Posterior cingulate gyrus (tissue), 11 donors: ENCODE measurements at regions not wholly inside any gene's neighbourhood (a gene's known extent, or its start where the extent isn't known, plus 50 kb on each side); places are given as distances from the start of the nearest gene placed in this dataset.

ENCODE experiments used
- DNase-seq, 10 donors: peaks; one replicate each; pipeline versions ENCODE4 v3.0.0 to v3.0.0-alpha.2; 2020 to 2021; ENCODE audit warnings: mixed read lengths in 3 of 10
- intact Hi-C: fragments of 100-400 bp; cut with DNase I; formaldehyde crosslinking; loops from one replicate; pipeline ENCODE4 v1.15.1; 2023

- intact Hi-C loops = no loop called here
- no peak for DNase-seq
These were observed 585.9 kb upstream of the SYT4 start for GRCh38 chr18:43863180-43863579.

GRCh38 chr18:43866696-43867095 lies 589.4 kb upstream of the SYT4 start:
- intact Hi-C loops = no loop called here
- DNase-seq = no peak

GRCh38 chr18:43868497-43868995 lies 591.3 kb upstream of the SYT4 start:
- no peak for DNase-seq
- intact Hi-C loops = no loop called here

GRCh38 chr18:43869451-43870008 lies 592.2 kb upstream of the SYT4 start:
- intact Hi-C loops = no loop called here
- DNase-seq = no peak

GRCh38 chr18:43870626-43871025 lies 593.3 kb upstream of the SYT4 start:
- DNase-seq = no peak
- intact Hi-C loops = no loop called here

GRCh38 chr18:43875511-43875910 lies 598.2 kb upstream of the SYT4 start:
- DNase-seq = no peak
- intact Hi-C loops = no loop called here

- intact Hi-C loops = no loop called here
These were observed 599.0 kb upstream of the SYT4 start for GRCh38 chr18:43876286-43876685.

GRCh38 chr18:43876748-43877147 lies 599.5 kb upstream of the SYT4 start:
- intact Hi-C loops = no loop called here

More at GRCh38 chr18:43876286-43876685, 599.0 kb upstream of the SYT4 start:
- DNase-seq = no peak

GRCh38 chr18:43877616-43878321 lies 600.5 kb upstream of the SYT4 start:
- DNase-seq = no peak
- intact Hi-C loops = no loop called here

More at GRCh38 chr18:43876748-43877147, 599.5 kb upstream of the SYT4 start:
- no peak for DNase-seq

- intact Hi-C loops = no loop called here
- no peak for DNase-seq
These were observed 602.1 kb upstream of the SYT4 start for GRCh38 chr18:43879415-43879814.

- DNase-seq = no peak
These were observed 605.2 kb upstream of the SYT4 start for GRCh38 chr18:43882358-43883055.

GRCh38 chr18:43883886-43884285 lies 606.6 kb upstream of the SYT4 start:
- intact Hi-C loops = no loop called here
- DNase-seq = no peak

More at GRCh38 chr18:43882358-43883055, 605.2 kb upstream of the SYT4 start:
- intact Hi-C loops = no loop called here

- intact Hi-C loops = no loop called here
- no peak for DNase-seq
These were observed 609.1 kb upstream of the SYT4 start for GRCh38 chr18:43886341-43886740.

- intact Hi-C loops = no loop called here
- DNase-seq = no peak
These were observed 610.2 kb upstream of the SYT4 start for GRCh38 chr18:43887491-43887890.

- intact Hi-C loops = no loop called here
- no peak for DNase-seq
These were observed 611.3 kb upstream of the SYT4 start for GRCh38 chr18:43888598-43888997.

- intact Hi-C loops = no loop called here
- no peak for DNase-seq
These were observed 615.8 kb upstream of the SYT4 start for GRCh38 chr18:43893001-43893637.

GRCh38 chr18:43904209-43904837 lies 627.0 kb upstream of the SYT4 start:
- intact Hi-C loops = no loop called here
- no peak for DNase-seq

- DNase-seq = no peak
- intact Hi-C loops = no loop called here
These were observed 636.7 kb upstream of the SYT4 start for GRCh38 chr18:43914018-43914417.

GRCh38 chr18:43916984-43917383 lies 639.7 kb upstream of the SYT4 start:
- DNase-seq = no peak
- intact Hi-C loops = no loop called here

GRCh38 chr18:43917520-43917919 lies 640.2 kb upstream of the SYT4 start:
- DNase-seq = no peak
- intact Hi-C loops = no loop called here

GRCh38 chr18:43919551-43919950 lies 642.3 kb upstream of the SYT4 start:
- intact Hi-C loops = no loop called here
- no peak for DNase-seq
